Activated T-cell treated with anti-CD3 and anti-CD28 coated beads, Interleukin-2, amount 50 U/mL, for 24 hours (primary cell): ENCODE measurements at regions not wholly inside any gene's neighbourhood (a gene's known extent, or its start where the extent isn't known, plus 50 kb on each side); places are given as distances from the start of the nearest gene placed in this dataset.
"Not testable (repeated sequence)": the region's sequence is repeated elsewhere in the genome, so short reads cannot be mapped to it uniquely, and the experiment has no call there.

Source experiments
- DNase-seq: peaks from one replicate; pipeline ENCODE4 v3.0.0-alpha.2; 2020
- H3K27ac Mint-ChIP-seq: 2 replicates; pipeline ENCODE4 v1.8.0; 2020; ENCODE audit warnings: mild to moderate bottlenecking, mixed read lengths
- H3K27me3 Mint-ChIP-seq: 2 replicates; pipeline ENCODE4 v1.8.0; 2020; ENCODE audit warnings: mixed read lengths
- H3K36me3 Mint-ChIP-seq: 2 replicates; pipeline ENCODE4 v1.8.0; 2020; ENCODE audit warnings: low read depth, mixed read lengths
- H3K4me1 Mint-ChIP-seq: 2 replicates; pipeline ENCODE4 v1.8.0; 2020; ENCODE audit warnings: low read depth, mixed read lengths
- H3K4me3 Mint-ChIP-seq: 2 replicates; pipeline ENCODE4 v1.8.0; 2020; ENCODE audit warnings: mild to moderate bottlenecking, moderate library complexity, mixed read lengths
- H3K9me3 Mint-ChIP-seq: 2 replicates; pipeline ENCODE4 v1.8.0; 2020; ENCODE audit warnings: mixed read lengths

GRCh38 chr1:149284773-149285172 is 181.4 kb upstream of the NBPF9 start:
- H3K4me3 Mint-ChIP-seq, H3K27ac Mint-ChIP-seq: not testable (repeated sequence)

DNA sequence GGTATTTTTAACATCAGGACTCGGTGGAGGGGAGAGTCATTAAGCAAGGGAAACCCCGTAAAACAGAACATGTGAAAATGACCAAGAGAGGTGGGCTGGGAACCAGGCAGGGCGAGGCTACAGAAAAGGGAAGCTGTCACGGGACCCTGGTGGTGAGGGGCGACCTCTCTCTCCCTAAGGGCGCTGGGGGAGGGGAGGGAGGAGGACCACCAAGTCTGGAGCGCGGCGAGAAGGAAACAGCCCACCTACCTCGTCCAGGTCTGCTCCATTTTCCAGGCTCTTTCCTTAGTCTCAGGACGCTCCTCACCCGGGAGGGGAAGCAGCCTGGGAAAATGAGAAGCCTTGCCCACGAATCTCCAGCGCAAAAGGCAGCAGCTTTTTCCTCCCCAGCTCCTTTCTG is 181.9 kb upstream of the NBPF9 start:
- H3K27ac Mint-ChIP-seq, H3K4me1 Mint-ChIP-seq, DNase-seq, H3K4me3 Mint-ChIP-seq, H3K27me3 Mint-ChIP-seq, H3K9me3 Mint-ChIP-seq, H3K36me3 Mint-ChIP-seq: not testable (repeated sequence)

More at GRCh38 chr1:149284773-149285172, 181.4 kb upstream of the NBPF9 start:
- H3K27me3 Mint-ChIP-seq, H3K36me3 Mint-ChIP-seq, H3K9me3 Mint-ChIP-seq, DNase-seq, H3K4me1 Mint-ChIP-seq: not testable (repeated sequence)

DNA sequence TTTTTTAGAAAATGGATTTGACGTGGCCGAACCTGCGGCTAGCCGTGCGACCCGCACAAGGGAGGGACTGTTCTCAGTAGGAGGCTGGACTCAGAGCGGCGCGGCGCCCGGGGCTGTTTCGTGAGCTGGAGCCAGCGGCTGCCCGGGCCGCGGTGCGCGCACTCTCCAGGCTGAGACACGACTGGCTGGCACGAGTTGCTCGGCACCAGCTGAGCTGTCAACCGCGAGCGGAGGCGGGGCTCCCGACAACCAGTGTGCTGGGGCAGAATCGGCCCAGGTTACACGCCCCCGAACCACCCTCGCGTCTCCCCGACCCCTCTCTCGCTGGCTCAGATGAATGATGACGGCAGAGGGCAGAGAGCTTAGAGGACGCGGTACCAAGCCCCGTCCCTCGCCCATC is 182.3 kb upstream of the NBPF9 start:
- H3K9me3 Mint-ChIP-seq, H3K4me3 Mint-ChIP-seq, H3K36me3 Mint-ChIP-seq, H3K4me1 Mint-ChIP-seq, H3K27me3 Mint-ChIP-seq, DNase-seq, H3K27ac Mint-ChIP-seq: not testable (repeated sequence)

DNA sequence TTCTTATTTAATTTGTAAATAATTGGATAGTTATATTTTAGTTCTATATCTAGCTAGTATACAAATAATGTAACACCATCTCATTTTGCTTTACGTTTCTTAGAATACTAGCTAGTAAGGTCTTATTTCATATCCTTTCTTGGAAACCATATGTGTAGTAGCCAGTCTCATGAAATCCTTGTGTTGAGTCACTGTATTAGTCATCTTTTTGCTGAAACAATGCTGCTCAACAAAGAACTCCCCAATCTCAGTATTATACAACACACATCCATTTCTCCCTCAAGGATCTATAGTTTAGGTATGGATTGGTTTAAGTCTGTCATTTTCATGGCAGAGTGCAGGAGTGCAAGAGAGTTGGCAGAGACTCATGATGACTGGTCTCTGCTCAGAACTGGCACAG is 185.2 kb upstream of the NBPF9 start:
- not testable (repeated sequence) for H3K27ac Mint-ChIP-seq, H3K36me3 Mint-ChIP-seq, DNase-seq, H3K27me3 Mint-ChIP-seq, H3K4me1 Mint-ChIP-seq, H3K9me3 Mint-ChIP-seq, H3K4me3 Mint-ChIP-seq

DNA sequence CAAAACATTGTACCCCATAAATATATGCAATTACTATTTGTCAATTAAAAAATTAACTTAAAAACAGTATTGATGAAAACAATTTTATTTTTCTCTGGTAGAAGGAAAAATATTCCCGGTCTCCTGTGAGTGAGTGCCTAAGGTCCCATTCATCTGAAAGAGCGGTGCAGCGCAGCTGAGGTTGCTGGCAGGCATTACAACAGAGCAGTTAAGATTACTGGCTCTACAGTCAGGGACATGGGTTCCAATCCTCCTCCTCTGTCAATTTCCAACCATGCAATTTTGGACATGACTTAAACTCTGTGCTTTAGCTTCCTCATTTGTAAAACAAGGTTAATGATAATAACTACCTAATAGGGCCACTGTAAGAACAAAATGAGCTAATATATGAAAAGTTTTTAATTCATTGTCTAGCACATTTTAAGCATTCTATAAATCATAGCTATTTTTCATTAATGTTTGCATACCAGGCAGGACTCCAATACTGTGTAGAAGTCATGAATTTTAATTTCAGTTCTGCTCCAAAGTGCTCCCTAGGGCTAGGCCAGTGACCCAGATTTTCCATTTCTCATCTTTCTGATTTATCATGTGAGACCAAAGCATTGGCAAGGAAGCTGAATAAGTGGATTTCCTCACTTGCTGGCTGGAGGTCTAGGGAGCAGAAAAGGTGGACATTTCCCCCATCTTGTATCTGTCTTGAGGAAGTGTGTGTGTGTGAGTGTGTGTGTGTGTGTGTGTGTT is 174.2 kb upstream of the NBPF19 start:
- not testable (repeated sequence) for H3K27ac Mint-ChIP-seq, H3K9me3 Mint-ChIP-seq, H3K27me3 Mint-ChIP-seq, H3K36me3 Mint-ChIP-seq, DNase-seq, H3K4me3 Mint-ChIP-seq, H3K4me1 Mint-ChIP-seq

DNA sequence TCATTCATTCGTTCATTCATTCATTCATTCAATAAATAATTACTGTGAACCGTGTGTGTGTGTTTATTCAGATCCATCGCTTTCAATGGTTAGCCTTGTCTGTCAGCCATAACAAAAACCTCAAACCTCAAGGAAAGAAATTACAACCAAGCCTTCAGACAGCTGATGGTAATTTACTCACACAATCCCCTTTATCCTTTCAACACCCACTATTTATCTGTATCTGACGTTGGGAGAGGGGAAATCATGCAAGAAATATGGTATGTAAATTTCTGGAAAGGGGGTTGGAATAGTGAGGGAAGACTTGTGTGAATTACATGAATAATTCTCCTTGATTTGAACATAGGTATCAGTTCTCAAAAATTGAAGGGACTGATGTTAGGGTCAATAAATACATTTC is 173.6 kb upstream of the NBPF19 start:
- not testable (repeated sequence) for DNase-seq, H3K9me3 Mint-ChIP-seq, H3K36me3 Mint-ChIP-seq, H3K27me3 Mint-ChIP-seq, H3K4me1 Mint-ChIP-seq, H3K27ac Mint-ChIP-seq, H3K4me3 Mint-ChIP-seq

DNA sequence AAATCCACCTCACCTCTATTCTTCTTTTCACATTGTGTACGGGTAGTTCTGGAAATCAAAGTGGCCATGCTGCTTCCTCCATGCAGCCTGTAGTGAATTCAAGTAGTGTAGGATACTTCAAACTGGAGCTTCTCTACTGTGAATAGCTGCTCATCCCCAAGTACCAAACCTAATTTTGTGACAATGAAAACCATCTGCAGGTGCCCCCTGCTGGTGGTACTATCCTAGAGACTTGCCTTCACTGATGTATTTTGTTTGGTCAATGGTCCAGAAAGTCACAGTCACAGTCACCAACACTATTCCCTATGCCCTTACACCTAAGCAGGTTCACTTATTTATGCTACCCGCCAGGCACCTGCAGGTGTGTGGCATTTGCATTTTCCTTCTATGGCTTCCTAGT is 170.0 kb upstream of the NBPF19 start:
- not testable (repeated sequence) for H3K27ac Mint-ChIP-seq, H3K9me3 Mint-ChIP-seq, H3K27me3 Mint-ChIP-seq, H3K36me3 Mint-ChIP-seq, DNase-seq, H3K4me3 Mint-ChIP-seq, H3K4me1 Mint-ChIP-seq

GRCh38 chr1:149307640-149308039 is 167.2 kb upstream of the NBPF19 start:
- not testable (repeated sequence) for H3K4me3 Mint-ChIP-seq, H3K27me3 Mint-ChIP-seq, H3K36me3 Mint-ChIP-seq, H3K27ac Mint-ChIP-seq, DNase-seq, H3K9me3 Mint-ChIP-seq, H3K4me1 Mint-ChIP-seq

- DNase-seq, H3K27ac Mint-ChIP-seq, H3K27me3 Mint-ChIP-seq, H3K4me1 Mint-ChIP-seq, H3K9me3 Mint-ChIP-seq, H3K36me3 Mint-ChIP-seq, H3K4me3 Mint-ChIP-seq: not testable (repeated sequence)
These were observed 159.9 kb upstream of the NBPF19 start for GRCh38 chr1:149314921-149315320.

- H3K4me1 Mint-ChIP-seq, H3K9me3 Mint-ChIP-seq, DNase-seq, H3K27ac Mint-ChIP-seq, H3K4me3 Mint-ChIP-seq, H3K27me3 Mint-ChIP-seq, H3K36me3 Mint-ChIP-seq: not testable (repeated sequence)
These were observed 153.7 kb upstream of the NBPF19 start for GRCh38 chr1:149320971-149321731.

DNA sequence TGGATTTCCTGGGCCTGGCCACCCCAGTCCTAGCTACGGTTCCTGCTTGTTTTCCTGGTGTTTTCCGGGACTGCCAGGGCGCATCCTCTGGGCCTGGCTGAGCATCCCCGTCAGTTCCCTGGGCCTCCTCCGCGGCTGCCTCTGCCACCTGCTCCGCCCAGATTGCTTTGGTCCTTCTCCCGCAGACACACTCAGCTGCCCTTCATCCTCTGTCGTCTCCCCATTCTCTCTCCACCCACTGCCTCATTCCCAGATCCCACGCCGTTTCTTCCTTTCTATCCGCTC is 153.2 kb upstream of the NBPF19 start:
- H3K4me1 Mint-ChIP-seq, H3K4me3 Mint-ChIP-seq, DNase-seq, H3K27ac Mint-ChIP-seq, H3K9me3 Mint-ChIP-seq, H3K36me3 Mint-ChIP-seq, H3K27me3 Mint-ChIP-seq: not testable (repeated sequence)

DNA sequence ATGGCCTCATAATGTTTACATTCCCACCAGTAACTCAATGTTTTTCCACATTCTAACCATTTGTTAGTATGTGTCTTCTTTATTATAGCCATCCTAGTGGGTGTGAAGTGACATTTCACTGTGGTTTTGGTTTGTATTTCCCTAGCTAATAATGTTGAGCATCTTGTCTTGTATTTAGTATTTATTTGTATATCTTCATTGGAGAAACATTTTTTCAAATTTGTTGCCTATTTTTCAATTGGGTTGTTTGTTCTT is 144.8 kb upstream of the NBPF19 start:
- not testable (repeated sequence) for H3K4me1 Mint-ChIP-seq, H3K27ac Mint-ChIP-seq, H3K9me3 Mint-ChIP-seq, H3K27me3 Mint-ChIP-seq, DNase-seq, H3K36me3 Mint-ChIP-seq, H3K4me3 Mint-ChIP-seq

DNA sequence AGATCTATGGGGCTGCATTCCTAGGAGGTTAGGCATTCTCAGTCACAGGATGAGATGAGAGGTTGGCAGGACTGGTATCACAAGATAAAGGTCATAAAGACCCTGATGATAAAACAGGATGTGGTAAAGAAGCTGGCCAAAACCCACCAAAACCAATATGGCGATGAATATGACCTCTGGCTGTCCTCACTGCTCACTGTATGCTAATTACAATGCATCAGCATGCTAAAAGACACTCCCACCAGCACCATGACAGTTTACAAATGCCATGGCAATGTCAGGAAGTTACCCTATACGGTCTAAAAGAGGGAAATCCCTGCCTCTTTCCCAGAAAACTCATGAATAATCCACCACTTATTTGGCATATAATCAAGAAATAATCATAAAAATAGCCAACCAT is 138.8 kb upstream of the NBPF19 start:
- H3K4me3 Mint-ChIP-seq, H3K27ac Mint-ChIP-seq, H3K36me3 Mint-ChIP-seq, H3K27me3 Mint-ChIP-seq, H3K4me1 Mint-ChIP-seq, DNase-seq, H3K9me3 Mint-ChIP-seq: not testable (repeated sequence)

- not testable (repeated sequence) for H3K4me3 Mint-ChIP-seq, DNase-seq, H3K4me1 Mint-ChIP-seq, H3K36me3 Mint-ChIP-seq, H3K27me3 Mint-ChIP-seq, H3K27ac Mint-ChIP-seq, H3K9me3 Mint-ChIP-seq
These were observed 136.6 kb upstream of the NBPF19 start for GRCh38 chr1:149338221-149338691.

GRCh38 chr1:149338698-149339097 is 136.1 kb upstream of the NBPF19 start:
- not testable (repeated sequence) for H3K27me3 Mint-ChIP-seq, DNase-seq, H3K4me1 Mint-ChIP-seq, H3K36me3 Mint-ChIP-seq, H3K4me3 Mint-ChIP-seq, H3K27ac Mint-ChIP-seq, H3K9me3 Mint-ChIP-seq

DNA sequence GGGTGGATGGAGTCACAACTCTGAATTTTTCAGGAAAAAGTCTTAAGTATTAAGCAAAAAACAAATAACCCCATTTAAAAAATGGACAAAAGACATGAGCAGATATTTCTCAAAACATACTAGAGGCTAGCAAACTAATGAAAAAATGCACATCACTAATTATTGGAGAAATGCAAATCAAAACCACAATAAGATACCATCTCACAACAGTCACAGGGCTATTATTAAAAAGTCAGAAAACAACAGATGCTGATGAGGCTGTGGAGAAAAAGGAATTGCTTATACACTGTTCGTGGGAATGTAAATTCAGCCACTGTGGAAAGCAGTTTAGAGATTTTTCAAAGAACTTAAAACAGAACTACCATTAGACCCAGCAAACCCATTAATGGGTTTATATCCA is 125.4 kb upstream of the NBPF19 start:
- not testable (repeated sequence) for H3K4me1 Mint-ChIP-seq, H3K9me3 Mint-ChIP-seq, H3K27ac Mint-ChIP-seq, H3K27me3 Mint-ChIP-seq, DNase-seq, H3K4me3 Mint-ChIP-seq, H3K36me3 Mint-ChIP-seq
